Stomach (tissue), 8 donors: ENCODE measurements at regions not wholly inside any gene's neighbourhood (a gene's known extent, or its start where the extent isn't known, plus 50 kb on each side); places are given as distances from the start of the nearest gene placed in this dataset.

Source experiments
- DNase-seq, 2 donors: peaks; one replicate each; pipeline versions ENCODE4 v3.0.0 to v3.0.0-alpha.2; 2013 to 2019
- H3K27ac ChIP-seq, 5 donors: fragments of 200-600 bp in 4 of 5; sonication (generic) in 4 of 5; one replicate each; pipeline ENCODE4 v1.5.1; 2013 to 2019; ENCODE audit warnings: mild to moderate bottlenecking in 1 of 5, moderate library complexity in 1 of 5
- H3K27me3 ChIP-seq, 3 donors: fragments of 200-600 bp; sonication (generic); one replicate each; pipeline ENCODE4 v1.5.1; 2017 to 2019; ENCODE audit warnings: mixed run types in 1 of 3
- H3K36me3 ChIP-seq, 4 donors: fragments of 200-600 bp; sonication (generic); 1 replicate in 3 of 4; 2 replicates in 1 of 4; pipeline ENCODE4 v1.5.1; 2016 to 2019
- H3K4me1 ChIP-seq, 4 donors: fragments of 200-600 bp; sonication (generic); one replicate each; pipeline ENCODE4 v1.5.1; 2016 to 2019
- H3K4me3 ChIP-seq, 4 donors: fragments of 200-600 bp; sonication (generic) in 3 of 4; one replicate each; pipeline ENCODE4 v1.5.1; 2016 to 2019; ENCODE audit warnings: mild to moderate bottlenecking in 1 of 4
- H3K9me3 ChIP-seq, 4 donors: fragments of 200-600 bp; sonication (generic); one replicate each; pipeline ENCODE4 v1.5.1; 2016 to 2019
- CTCF ChIP-seq, 7 experiments: fragments of 450-650 bp in 4 of 7; fragments of 200-600 bp in 3 of 7; sonication (generic) in 3 of 7; IDR thresholded peaks; one replicate each; pipeline ENCODE4 v1.5.1; 2016 to 2019; ENCODE audit warnings: antibody characterized with exemption in 7 of 7, control low read depth in 2 of 7, mild to moderate bottlenecking in 1 of 7
- EP300 ChIP-seq: sonication (generic); formaldehyde crosslinking; IDR thresholded peaks from one replicate; pipeline ENCODE4 v1.6.1; 2017; ENCODE audit warnings: antibody characterized with exemption
- POLR2A ChIP-seq, 4 donors: fragments of 450-650 bp; IDR thresholded peaks; one replicate each; pipeline ENCODE4 v1.6.1; 2016; ENCODE audit warnings: antibody characterized with exemption in 4 of 4, control low read depth in 2 of 4, mild to moderate bottlenecking in 1 of 4, moderate library complexity in 1 of 4
- POLR2AphosphoS5 ChIP-seq, 3 donors: sonication (generic); formaldehyde crosslinking; IDR thresholded peaks; one replicate each; pipeline ENCODE4 v1.6.1; 2016; ENCODE audit warnings: antibody characterized with exemption in 3 of 3
- WGBS, 5 donors: extraction: QIAGEN DNeasy Blood & Tissue Kit in 3 of 5; methylation state at CpG; one replicate each; pipeline versions ENCODE4 v1.1.5 to v1.1.7; 2013 to 2018; 5-methylcytosine and 5-hydroxymethylcytosine counted together
- intact Hi-C: fragments of 100-400 bp; cut with DNase I; formaldehyde crosslinking; loops from one replicate; pipeline ENCODE4 v1.15.1; 2023; ENCODE audit warnings: low total_unique reads
- donor health status: healthy with polysubstance abuse.
- donor health status: Bipolar disorder and iron deficiency.
- donor health status: healthy.

- WGBS, 5 donors: 41 to 76% (median 59%) methylated on average over 2 of the region's 2 CpGs
- Histone ChIP-seq H3K27ac (no peak overlapping the region), H3K27me3 (no peaks in the 10 kb centered on the region), H3K4me3 (no peak overlapping the region), H3K36me3 (no peaks in the 10 kb centered on the region), H3K9me3 (peaks cover 0 to 18% (median 7%) of the 10 kb centered on the region in 4 donors), H3K4me1 (no peaks in the 10 kb centered on the region)
- intact Hi-C loops: no loop called here
- no peak for DNase-seq
- no peak for TF ChIP-seq CTCF (IDR thresholded peaks at IDR 0.05)
- TF ChIP-seq POLR2A (IDR thresholded peaks at IDR 0.05): no peak
- TF ChIP-seq POLR2AphosphoS5 (IDR thresholded peaks at IDR 0.05): no peak
- TF ChIP-seq EP300: no peak
These were observed 2186.8 kb upstream of the CELF4 start for GRCh38 chr18:39752351-39752750.

- Histone ChIP-seq H3K4me3 (no peak overlapping the region), H3K27me3 (no peaks in the 10 kb centered on the region), H3K9me3 (peaks cover 0 to 18% (median 7%) of the 10 kb centered on the region in 4 donors), H3K36me3 (no peaks in the 10 kb centered on the region), H3K4me1 (no peaks in the 10 kb centered on the region), H3K27ac (no peak overlapping the region)
- intact Hi-C loops: no loop called here
- TF ChIP-seq POLR2A (IDR thresholded peaks at IDR 0.05) (no peak), CTCF (IDR thresholded peaks at IDR 0.05) (no peak), EP300 (no peak), POLR2AphosphoS5 (IDR thresholded peaks at IDR 0.05) (no peak)
- 78 to 91% (median 89%) methylated on average over 4 of the region's 4 CpGs for WGBS, 5 donors
- no peak for DNase-seq
These were observed 2186.3 kb upstream of the CELF4 start for GRCh38 chr18:39751921-39752320.

GRCh38 chr18:39751161-39751560 is 2185.6 kb upstream of the CELF4 start:
- intact Hi-C loops: no loop called here
- Histone ChIP-seq H3K36me3 (no peaks in the 10 kb centered on the region), H3K4me1 (no peaks in the 10 kb centered on the region), H3K9me3 (peaks cover 0 to 18% (median 7%) of the 10 kb centered on the region in 4 donors), H3K27me3 (no peaks in the 10 kb centered on the region), H3K4me3 (no peak overlapping the region), H3K27ac (no peak overlapping the region)
- TF ChIP-seq EP300: no peak
- no peak for TF ChIP-seq POLR2AphosphoS5 (IDR thresholded peaks at IDR 0.05)
- TF ChIP-seq POLR2A (IDR thresholded peaks at IDR 0.05): no peak
- TF ChIP-seq CTCF (IDR thresholded peaks at IDR 0.05): no peak
- no peak for DNase-seq
- 61 to 79% (median 67%) methylated on average over 1 of the region's 1 CpG for WGBS, 5 donors

- WGBS, 5 donors: 86 to 100% (median 92%) methylated on average over 2 of the region's 2 CpGs
- intact Hi-C loops: no loop called here
- H3K9me3 ChIP-seq: peaks cover 0 to 15% (median 6%) of the 10 kb centered on the region in 4 donors
- H3K27me3 ChIP-seq: no peaks in the 10 kb centered on the region
- H3K27ac ChIP-seq: no peak overlapping the region
- no peaks in the 10 kb centered on the region for H3K4me1 ChIP-seq
- DNase-seq: no peak
- TF ChIP-seq EP300 (no peak), POLR2A (IDR thresholded peaks at IDR 0.05) (no peak), POLR2AphosphoS5 (IDR thresholded peaks at IDR 0.05) (no peak)
- H3K36me3 ChIP-seq: no peaks in the 10 kb centered on the region
- H3K4me3 ChIP-seq: no peak overlapping the region
These were observed 2183.6 kb upstream of the CELF4 start for GRCh38 chr18:39749154-39749553.

GRCh38 chr18:39748727-39749126 is 2183.1 kb upstream of the CELF4 start:
- Histone ChIP-seq H3K4me3 (no peak overlapping the region), H3K36me3 (no peaks in the 10 kb centered on the region), H3K27me3 (no peaks in the 10 kb centered on the region), H3K27ac (no peak overlapping the region), H3K9me3 (peaks cover 0 to 12% (median 4%) of the 10 kb centered on the region in 4 donors), H3K4me1 (no peaks in the 10 kb centered on the region)
- no peak for DNase-seq
- TF ChIP-seq POLR2A (IDR thresholded peaks at IDR 0.05) (no peak), EP300 (no peak), POLR2AphosphoS5 (IDR thresholded peaks at IDR 0.05) (no peak), CTCF (IDR thresholded peaks at IDR 0.05) (no peak)
- 77 to 94% (median 85%) methylated on average over 2 of the region's 2 CpGs for WGBS, 5 donors
- intact Hi-C loops: no loop called here
